ENCODE measurements at regions not wholly inside any gene's neighbourhood (a gene's known extent, or its start where the extent isn't known, plus 50 kb on each side); places are given as distances from the start of the nearest gene placed in this dataset.

- no peak for TF ChIP-seq POLR2A (IDR thresholded peaks at IDR 0.05; ENCODE audit: low read depth, low read length)
- TF ChIP-seq POLR2AphosphoS5 (IDR thresholded peaks at IDR 0.05; ENCODE audit: low read depth, low read length) = no peak
- TF ChIP-seq TAF1 (IDR thresholded peaks at IDR 0.05; ENCODE audit: borderline replicate concordance, low read depth, low read length) = no peak
These were observed 134.3 kb upstream of the CARMIL1 start for GRCh38 chr6:25144919-25145318.
